Mesendoderm (in vitro differentiated cells): ENCODE measurements at regions not wholly inside any gene's neighbourhood (a gene's known extent, or its start where the extent isn't known, plus 50 kb on each side); places are given as distances from the start of the nearest gene placed in this dataset.

Experiments used
- DNase-seq: peaks from one replicate; pipeline ENCODE4 v3.0.0; 2013
- H2AK5ac ChIP-seq: 2 replicates; pipeline ENCODE4 v1.6.1; 2013; ENCODE audit warnings: low read length, inconsistent platforms
- H2BK120ac ChIP-seq: 2 replicates; pipeline ENCODE4 v1.6.1; 2013; ENCODE audit warnings: low read depth, mild to moderate bottlenecking, low read length, moderate library complexity, mixed read lengths
- H2BK15ac ChIP-seq: replicated peaks from 2 replicates; pipeline ENCODE4 v1.6.1; 2013; ENCODE audit warnings: low read depth, mild to moderate bottlenecking, moderate library complexity
- H2BK5ac ChIP-seq: 2 replicates; pipeline ENCODE4 v1.6.1; 2013; ENCODE audit warnings: low read length, inconsistent platforms
- H3K18ac ChIP-seq: 2 replicates; pipeline ENCODE4 v1.6.1; 2013; ENCODE audit warnings: mild to moderate bottlenecking, low read length, mixed read lengths
- H3K23ac ChIP-seq: one replicate; pipeline ENCODE4 v1.6.1; 2013; ENCODE audit warnings: low read length
- H3K27ac ChIP-seq: 2 replicates; pipeline ENCODE4 v1.5.1; 2013; ENCODE audit warnings: low read depth, mild to moderate bottlenecking, inconsistent platforms, low read length, moderate library complexity
- H3K27me3 ChIP-seq: 2 replicates; pipeline ENCODE4 v1.6.1; 2013; ENCODE audit warnings: low read length, control low read depth, mild to moderate bottlenecking, inconsistent platforms; ENCODE audit not compliant: insufficient read depth, poor library complexity
- H3K36me3 ChIP-seq: 2 replicates; pipeline ENCODE4 v1.6.1; 2013; ENCODE audit warnings: low read length, inconsistent platforms; ENCODE audit not compliant: control insufficient read depth, insufficient read depth
- H3K4ac ChIP-seq: one replicate; pipeline ENCODE4 v1.6.1; 2013; ENCODE audit warnings: low read depth, mild to moderate bottlenecking, low read length, moderate library complexity
- H3K4me1 ChIP-seq: 2 replicates; pipeline ENCODE4 v1.6.1; 2013; ENCODE audit warnings: low read depth, low read length, inconsistent platforms; ENCODE audit not compliant: control insufficient read depth
- H3K4me2 ChIP-seq: 2 replicates; pipeline ENCODE4 v1.6.1; 2013; ENCODE audit warnings: low read length
- H3K4me3 ChIP-seq: 2 replicates; pipeline ENCODE4 v1.5.1; 2013; ENCODE audit warnings: mild to moderate bottlenecking, low read length
- H3K56ac ChIP-seq: one replicate; pipeline ENCODE4 v1.6.1; 2013; ENCODE audit warnings: low read length
- H3K79me1 ChIP-seq: 2 replicates; pipeline ENCODE4 v1.6.1; 2013; ENCODE audit warnings: low read length, inconsistent platforms
- H3K79me2 ChIP-seq: 2 replicates; pipeline ENCODE4 v1.6.1; 2013; ENCODE audit warnings: mild to moderate bottlenecking, low read length; ENCODE audit not compliant: control insufficient read depth, insufficient read depth
- H3K9ac ChIP-seq: 2 replicates; pipeline ENCODE4 v1.6.1; 2013; ENCODE audit warnings: low read length, inconsistent platforms
- H4K5ac ChIP-seq: one replicate; pipeline ENCODE4 v1.6.1; 2013; ENCODE audit warnings: low read length
- H4K8ac ChIP-seq: one replicate; pipeline ENCODE4 v1.6.1; 2013; ENCODE audit warnings: low read depth, mild to moderate bottlenecking, control low read depth, low read length, moderate library complexity
- WGBS: extraction: QIAGEN DNeasy Blood & Tissue Kit; methylation state at CpG from one replicate; pipeline ENCODE4 v1.1.7; 2013; ENCODE audit warnings: low lambda C conversion rate, missing lambda C conversion rate; ENCODE audit not compliant: insufficient coverage; ENCODE audit errors: extremely low coverage; 5-methylcytosine and 5-hydroxymethylcytosine counted together

GRCh38 chr10:129320340-129320739 lies 146.7 kb upstream of the MGMT start:
- H3K23ac ChIP-seq = no peak overlapping the region
- no peak overlapping the region for H2BK120ac ChIP-seq
- no peak overlapping the region for H2BK5ac ChIP-seq
- H2BK15ac ChIP-seq = no peak overlapping the region
- H4K5ac ChIP-seq = no peak overlapping the region
- WGBS = no CpG with 5 or more reads among the region's 1 CpG
- H3K27me3 ChIP-seq = no peaks in the 10 kb centered on the region
- H3K56ac ChIP-seq = no peak overlapping the region
- H3K4ac ChIP-seq = no peak overlapping the region
- H3K4me1 ChIP-seq = no peaks in the 10 kb centered on the region
- H2AK5ac ChIP-seq = no peak overlapping the region
- no peak overlapping the region for H3K18ac ChIP-seq
- no peak overlapping the region for H3K9ac ChIP-seq
- no peaks in the 10 kb centered on the region for H3K79me1 ChIP-seq
- H3K79me2 ChIP-seq = no peaks in the 10 kb centered on the region
- H3K36me3 ChIP-seq = no peaks in the 10 kb centered on the region
- no peak for DNase-seq
- no peak overlapping the region for H3K27ac ChIP-seq
- no peak overlapping the region for H3K4me2 ChIP-seq
- H3K4me3 ChIP-seq = no peak overlapping the region
- no peak overlapping the region for H4K8ac ChIP-seq

- no peak overlapping the region for H2BK5ac ChIP-seq
- no peak overlapping the region for H3K9ac ChIP-seq
- no peak overlapping the region for H2AK5ac ChIP-seq
- H3K79me1 ChIP-seq = no peaks in the 10 kb centered on the region
- H4K8ac ChIP-seq = no peak overlapping the region
- no peak for DNase-seq
- H3K79me2 ChIP-seq = no peaks in the 10 kb centered on the region
- H3K56ac ChIP-seq = no peak overlapping the region
- no peaks in the 10 kb centered on the region for H3K27me3 ChIP-seq
- no CpG with 5 or more reads among the region's 10 CpGs for WGBS
- H3K27ac ChIP-seq = no peak overlapping the region
- no peak overlapping the region for H4K5ac ChIP-seq
- no peak overlapping the region for H3K18ac ChIP-seq
- no peak overlapping the region for H3K23ac ChIP-seq
- H2BK15ac ChIP-seq = no peak overlapping the region
- no peak overlapping the region for H3K4me3 ChIP-seq
- no peak overlapping the region for H3K4ac ChIP-seq
- H2BK120ac ChIP-seq = no peak overlapping the region
- no peaks in the 10 kb centered on the region for H3K36me3 ChIP-seq
- H3K4me2 ChIP-seq = no peak overlapping the region
- no peaks in the 10 kb centered on the region for H3K4me1 ChIP-seq
These were observed 145.3 kb upstream of the MGMT start for GRCh38 chr10:129321727-129322126.

GRCh38 chr10:129322933-129323820 lies 143.9 kb upstream of the MGMT start:
- Histone ChIP-seq H3K56ac (no peak overlapping the region), H3K4me2 (no peak overlapping the region), H2AK5ac (no peak overlapping the region), H3K9ac (no peak overlapping the region), H3K4me3 (no peak overlapping the region), H3K4me1 (no peaks in the 10 kb centered on the region), H4K5ac (no peak overlapping the region), H3K27ac (no peak overlapping the region), H3K79me2 (no peaks in the 10 kb centered on the region), H2BK5ac (no peak overlapping the region), H3K23ac (no peak overlapping the region), H3K18ac (no peak overlapping the region), H3K79me1 (no peaks in the 10 kb centered on the region), H4K8ac (no peak overlapping the region), H3K36me3 (no peaks in the 10 kb centered on the region), H3K4ac (no peak overlapping the region), H3K27me3 (no peaks in the 10 kb centered on the region), H2BK15ac (no peak overlapping the region), H2BK120ac (no peak overlapping the region)
- WGBS = no CpG with 5 or more reads among the region's 13 CpGs
- no peak for DNase-seq

GRCh38 chr10:129323879-129324278 lies 143.2 kb upstream of the MGMT start:
- H2BK5ac ChIP-seq = no peak overlapping the region
- no CpG with 5 or more reads among the region's 4 CpGs for WGBS

GRCh38 chr10:129325893-129326292 lies 141.1 kb upstream of the MGMT start:
- no peak overlapping the region for H3K4ac ChIP-seq
- no peak overlapping the region for H3K56ac ChIP-seq
- H2BK5ac ChIP-seq = no peak overlapping the region
- H3K18ac ChIP-seq = no peak overlapping the region
- H2BK120ac ChIP-seq = no peak overlapping the region
- no peak overlapping the region for H4K5ac ChIP-seq
- DNase-seq = no peak
- H3K27ac ChIP-seq = no peak overlapping the region
- no peak overlapping the region for H3K9ac ChIP-seq
- no peaks in the 10 kb centered on the region for H3K4me1 ChIP-seq
- H2AK5ac ChIP-seq = no peak overlapping the region
- H3K4me3 ChIP-seq = no peak overlapping the region
- H4K8ac ChIP-seq = no peak overlapping the region
- no peaks in the 10 kb centered on the region for H3K36me3 ChIP-seq
- H3K27me3 ChIP-seq = no peaks in the 10 kb centered on the region
- no CpG with 5 or more reads among the region's 2 CpGs for WGBS
- no peak overlapping the region for H3K4me2 ChIP-seq
- H3K23ac ChIP-seq = no peak overlapping the region
- H3K79me2 ChIP-seq = no peaks in the 10 kb centered on the region
- no peaks in the 10 kb centered on the region for H3K79me1 ChIP-seq
- no peak overlapping the region for H2BK15ac ChIP-seq

More at GRCh38 chr10:129323879-129324278, 143.2 kb upstream of the MGMT start:
- no peak overlapping the region for H3K4me2 ChIP-seq
- no peak overlapping the region for H4K8ac ChIP-seq
- no peaks in the 10 kb centered on the region for H3K27me3 ChIP-seq
- H2BK15ac ChIP-seq = no peak overlapping the region
- no peak overlapping the region for H2BK120ac ChIP-seq
- no peaks in the 10 kb centered on the region for H3K79me1 ChIP-seq
- no peak overlapping the region for H4K5ac ChIP-seq
- H3K36me3 ChIP-seq = no peaks in the 10 kb centered on the region
- no peaks in the 10 kb centered on the region for H3K79me2 ChIP-seq
- H3K9ac ChIP-seq = no peak overlapping the region
- no peak overlapping the region for H3K4ac ChIP-seq
- no peak overlapping the region for H3K27ac ChIP-seq
- H2AK5ac ChIP-seq = no peak overlapping the region
- H3K4me3 ChIP-seq = no peak overlapping the region
- H3K18ac ChIP-seq = no peak overlapping the region
- no peaks in the 10 kb centered on the region for H3K4me1 ChIP-seq
- H3K56ac ChIP-seq = no peak overlapping the region
- no peak for DNase-seq
- H3K23ac ChIP-seq = no peak overlapping the region

GRCh38 chr10:129328546-129328945 lies 138.5 kb upstream of the MGMT start:
- H3K4ac ChIP-seq = no peak overlapping the region
- no peaks in the 10 kb centered on the region for H3K27me3 ChIP-seq
- no CpG with 5 or more reads among the region's 2 CpGs for WGBS
- H2BK5ac ChIP-seq = no peak overlapping the region
- no peak for DNase-seq
- H3K4me3 ChIP-seq = no peak overlapping the region
- no peak overlapping the region for H2BK120ac ChIP-seq
- no peak overlapping the region for H3K4me2 ChIP-seq
- H3K79me2 ChIP-seq = no peaks in the 10 kb centered on the region
- H3K79me1 ChIP-seq = no peaks in the 10 kb centered on the region
- no peak overlapping the region for H4K5ac ChIP-seq
- no peak overlapping the region for H2AK5ac ChIP-seq
- H2BK15ac ChIP-seq = no peak overlapping the region
- no peak overlapping the region for H3K18ac ChIP-seq
- no peaks in the 10 kb centered on the region for H3K4me1 ChIP-seq
- no peak overlapping the region for H3K56ac ChIP-seq
- no peak overlapping the region for H4K8ac ChIP-seq
- H3K23ac ChIP-seq = no peak overlapping the region
- H3K9ac ChIP-seq = no peak overlapping the region
- no peak overlapping the region for H3K27ac ChIP-seq
- no peaks in the 10 kb centered on the region for H3K36me3 ChIP-seq
